H9 (cell line): ENCODE measurements at regions not wholly inside any gene's neighbourhood (a gene's known extent, or its start where the extent isn't known, plus 50 kb on each side); places are given as distances from the start of the nearest gene placed in this dataset.

Experiments
- DNase-seq: peaks from one replicate; pipeline ENCODE4 v3.0.0-alpha.2; 2017
- H2AFZ ChIP-seq: one replicate; pipeline ENCODE4 v1.6.1; 2013; ENCODE audit warnings: mild to moderate bottlenecking, low read length, control low read depth, moderate library complexity
- H2AK5ac ChIP-seq: 2 replicates; pipeline ENCODE4 v1.6.1; 2013; ENCODE audit warnings: low read length, control low read depth, mixed read lengths; ENCODE audit not compliant: insufficient read length
- H2BK120ac ChIP-seq: one replicate; pipeline ENCODE4 v1.6.1; 2013; ENCODE audit warnings: low read depth, mild to moderate bottlenecking, low read length, control low read depth, inconsistent platforms; ENCODE audit not compliant: poor library complexity, severe bottlenecking
- H2BK12ac ChIP-seq: 2 replicates; pipeline ENCODE4 v1.6.1; 2013; ENCODE audit warnings: low read length, control low read depth, mixed read lengths, low read depth; ENCODE audit not compliant: insufficient read length
- H2BK15ac ChIP-seq: 2 replicates; pipeline ENCODE4 v1.6.1; 2013; ENCODE audit warnings: low read depth, low read length, control low read depth
- H2BK20ac ChIP-seq: one replicate; pipeline ENCODE4 v1.6.1; 2013; ENCODE audit warnings: low read depth, mild to moderate bottlenecking, low read length, control low read depth, inconsistent platforms; ENCODE audit not compliant: poor library complexity, severe bottlenecking
- H2BK5ac ChIP-seq: 2 replicates; pipeline ENCODE4 v1.6.1; 2013; ENCODE audit warnings: low read length, control low read depth, mixed read lengths; ENCODE audit not compliant: insufficient read length
- H3K14ac ChIP-seq: 2 replicates; pipeline ENCODE4 v1.6.1; 2013; ENCODE audit warnings: low read length, control low read depth; ENCODE audit not compliant: insufficient read depth
- H3K18ac ChIP-seq: 2 replicates; pipeline ENCODE4 v1.6.1; 2013; ENCODE audit warnings: low read depth, mild to moderate bottlenecking, mixed read lengths, low read length, control low read depth; ENCODE audit not compliant: insufficient read length
- H3K23ac ChIP-seq: 2 replicates; pipeline ENCODE4 v1.6.1; 2013; ENCODE audit warnings: low read length, control low read depth, mixed read lengths, low read depth; ENCODE audit not compliant: insufficient read length
- H3K23me2 ChIP-seq: 2 replicates; pipeline ENCODE4 v1.6.1; 2013; ENCODE audit warnings: low read depth, mild to moderate bottlenecking, mixed read lengths, low read length, control low read depth; ENCODE audit not compliant: insufficient read length, poor library complexity, severe bottlenecking
- H3K27ac ChIP-seq: 2 replicates; pipeline ENCODE4 v1.5.1; 2013; ENCODE audit warnings: low read length, control low read depth, mixed read lengths, low read depth; ENCODE audit not compliant: insufficient read length
- H3K27me3 ChIP-seq: 2 replicates; pipeline ENCODE4 v1.6.1; 2013; ENCODE audit warnings: low read length, control low read depth, inconsistent platforms; ENCODE audit not compliant: insufficient read depth
- H3K4ac ChIP-seq: 2 replicates; pipeline ENCODE4 v1.6.1; 2013; ENCODE audit warnings: low read depth, mild to moderate bottlenecking, control low read depth, inconsistent platforms, low read length, moderate library complexity
- H3K4me1 ChIP-seq: 2 replicates; pipeline ENCODE4 v1.6.1; 2013; ENCODE audit warnings: low read length, control low read depth, inconsistent platforms; ENCODE audit not compliant: insufficient read depth
- H3K4me2 ChIP-seq: 2 replicates; pipeline ENCODE4 v1.6.1; 2013; ENCODE audit warnings: low read length, control low read depth, mixed read lengths; ENCODE audit not compliant: insufficient read length, insufficient read depth
- H3K56ac ChIP-seq: 2 replicates; pipeline ENCODE4 v1.6.1; 2013; ENCODE audit warnings: low read depth, mild to moderate bottlenecking, mixed read lengths, low read length, control low read depth; ENCODE audit not compliant: insufficient read length
- H3K79me1 ChIP-seq: 2 replicates; pipeline ENCODE4 v1.6.1; 2013; ENCODE audit warnings: low read depth, mild to moderate bottlenecking, moderate library complexity, low read length, control low read depth, inconsistent platforms; ENCODE audit not compliant: insufficient read depth, poor library complexity, severe bottlenecking
- H3K79me2 ChIP-seq: 2 replicates; pipeline ENCODE4 v1.6.1; 2013; ENCODE audit warnings: low read length, control low read depth, inconsistent platforms; ENCODE audit not compliant: insufficient read depth
- H3K9ac ChIP-seq: 2 replicates; pipeline ENCODE4 v1.6.1; 2013; ENCODE audit warnings: low read length, control low read depth, mixed read lengths; ENCODE audit not compliant: insufficient read length; ENCODE audit errors: extremely low read depth
- H3K9me3 ChIP-seq: one replicate; pipeline ENCODE4 v1.6.1; 2013; ENCODE audit warnings: low read depth, low read length, inconsistent platforms; ENCODE audit not compliant: control insufficient read depth
- H3T11ph ChIP-seq: one replicate; pipeline ENCODE4 v1.6.1; 2013; ENCODE audit warnings: mild to moderate bottlenecking, low read length, control low read depth, inconsistent platforms
- H4K20me1 ChIP-seq: one replicate; pipeline ENCODE4 v1.6.1; 2013; ENCODE audit not compliant: control insufficient read depth, insufficient read length, insufficient read depth
- H4K5ac ChIP-seq: 2 replicates; pipeline ENCODE4 v1.6.1; 2013; ENCODE audit warnings: low read depth, mild to moderate bottlenecking, mixed read lengths, low read length, control low read depth; ENCODE audit not compliant: insufficient read length
- H4K8ac ChIP-seq: replicated peaks from 2 replicates; pipeline ENCODE4 v1.6.1; 2013; ENCODE audit warnings: low read length, control low read depth, mixed read lengths, low read depth; ENCODE audit not compliant: insufficient read length
- H4K91ac ChIP-seq: 2 replicates; pipeline ENCODE4 v1.6.1; 2013; ENCODE audit warnings: low read depth, mild to moderate bottlenecking, moderate library complexity, mixed read lengths, low read length, control low read depth; ENCODE audit not compliant: insufficient read length
- H3K27ac Mint-ChIP-seq, 3 experiments: 2 replicates in 2 of 3; 3 replicates in 1 of 3; pipeline ENCODE4 v1.8.0; 2020 to 2021; ENCODE audit warnings: mixed read lengths in 3 of 3, mild to moderate bottlenecking in 1 of 3, moderate library complexity in 1 of 3
- H3K27me3 Mint-ChIP-seq: 2 replicates; pipeline ENCODE4 v1.8.0; 2021; ENCODE audit warnings: low read depth, mild to moderate bottlenecking, moderate library complexity, mixed read lengths
- H3K36me3 Mint-ChIP-seq, 3 experiments: 2 replicates in 2 of 3; 3 replicates in 1 of 3; pipeline ENCODE4 v1.8.0; 2020 to 2021; ENCODE audit warnings: low read depth in 3 of 3, mixed read lengths in 3 of 3; ENCODE audit not compliant: insufficient read depth in 1 of 3
- H3K4me1 Mint-ChIP-seq, 2 experiments: 2 replicates each; pipeline ENCODE4 v1.8.0; 2020; ENCODE audit warnings: mixed read lengths in 2 of 2
- H3K4me3 Mint-ChIP-seq, 2 experiments: 2 replicates in 1 of 2; 3 replicates in 1 of 2; pipeline ENCODE4 v1.8.0; 2020 to 2021; ENCODE audit warnings: mild to moderate bottlenecking in 2 of 2, mixed read lengths in 2 of 2, moderate library complexity in 1 of 2
- H3K9me3 Mint-ChIP-seq, 2 experiments: 2 replicates in 1 of 2; 3 replicates in 1 of 2; pipeline ENCODE4 v1.8.0; 2020; ENCODE audit warnings: mild to moderate bottlenecking in 2 of 2, mixed read lengths in 2 of 2, moderate library complexity in 1 of 2
- CTCF ChIP-seq: fragments of 200-600 bp; sonication (generic); conservative IDR thresholded peaks from 3 replicates; pipeline ENCODE4 v1.8.0; 2021; ENCODE audit warnings: antibody characterized with exemption, mild to moderate bottlenecking
- WGBS: extraction: QIAGEN DNeasy Blood & Tissue Kit; methylation state at CpG from one replicate; pipeline ENCODE4 v1.1.7; 2013; ENCODE audit warnings: missing lambda C conversion rate, low lambda C conversion rate, mixed read lengths; ENCODE audit not compliant: insufficient read length; ENCODE audit errors: extremely low coverage; 5-methylcytosine and 5-hydroxymethylcytosine counted together

DNA sequence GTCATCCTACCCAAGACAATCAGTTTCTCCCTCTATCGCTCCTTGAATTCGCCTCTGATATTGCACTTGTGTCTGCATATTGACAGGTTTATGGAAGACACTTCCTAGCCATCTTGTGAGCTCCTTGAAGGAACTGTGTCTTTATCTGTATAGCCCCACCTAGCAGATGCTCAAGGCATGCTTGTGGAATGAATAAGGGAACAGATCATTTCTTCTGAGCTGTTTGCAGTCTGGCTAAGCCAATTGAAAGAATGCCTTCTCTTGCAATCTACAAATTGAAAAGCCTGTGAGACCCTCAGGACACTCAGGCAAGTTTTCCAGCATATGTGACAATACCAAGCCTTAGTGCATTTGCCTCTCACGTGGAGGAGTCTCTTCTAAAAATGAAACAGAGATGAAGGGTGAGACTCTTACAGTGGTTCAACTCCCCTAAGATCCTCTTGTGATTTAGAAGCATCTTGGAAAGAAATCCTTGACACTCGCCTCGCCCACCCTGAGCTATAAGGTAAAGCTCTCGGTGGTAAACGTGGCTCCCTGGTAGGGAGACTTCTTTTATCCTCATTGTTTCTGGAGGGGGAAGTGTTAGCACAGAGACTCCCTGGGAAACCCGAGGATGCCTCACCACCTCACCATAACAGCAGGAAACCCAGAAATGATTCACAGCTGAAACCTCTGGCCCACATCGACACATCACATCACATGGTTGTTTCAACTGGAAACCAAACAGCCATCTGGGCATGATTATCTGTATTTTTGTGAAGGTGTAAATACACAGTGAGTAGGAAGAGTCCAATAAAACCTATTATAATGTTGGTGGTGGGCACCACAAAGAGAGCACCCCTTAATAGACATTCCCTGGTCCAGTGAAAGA, 112.3 kb upstream of the BCL2L14 start:
- H3K4me1 Mint-ChIP-seq, result peaks cover 18 to 24% of the 10 kb centered on the region in 2 experiments
- no peak overlapping the region for H3K27ac ChIP-seq
- no peak overlapping the region for H3K9ac ChIP-seq

More for the DNA sequence above, 112.3 kb upstream of the BCL2L14 start:
- no peaks in the 10 kb centered on the region for H4K20me1 ChIP-seq
- H3K27ac Mint-ChIP-seq, result no peak overlapping the region
- no peaks in the 10 kb centered on the region for H3K36me3 Mint-ChIP-seq
- H3K18ac ChIP-seq, result no peak overlapping the region
- H3K79me2 ChIP-seq, result no peaks in the 10 kb centered on the region
- H3K4ac ChIP-seq, result no peak overlapping the region
- H2AK5ac ChIP-seq, result no peak overlapping the region
- H3K9me3 Mint-ChIP-seq, result no peaks in the 10 kb centered on the region; a peak in 1 of 5 replicates
- H4K5ac ChIP-seq, result no peak overlapping the region
- H3K4me1 ChIP-seq, result no peaks in the 10 kb centered on the region
- no peaks in the 10 kb centered on the region for H3K27me3 ChIP-seq
- H4K91ac ChIP-seq, result no peak overlapping the region
- WGBS, result no CpG with 5 or more reads among the region's 9 CpGs
- no peak overlapping the region for H2BK15ac ChIP-seq
- H3T11ph ChIP-seq, result no peak overlapping the region
- no peak overlapping the region for H3K4me3 Mint-ChIP-seq
- no peak overlapping the region for H3K14ac ChIP-seq
- H3K23ac ChIP-seq, result no peak overlapping the region
- H3K56ac ChIP-seq, result no peak overlapping the region
- no peaks in the 10 kb centered on the region for H3K23me2 ChIP-seq
- H3K27me3 Mint-ChIP-seq, result peaks cover 2% of the 10 kb centered on the region
- no peak overlapping the region for H2BK120ac ChIP-seq
- no peak for TF ChIP-seq CTCF
- H3K4me2 ChIP-seq, result no peak overlapping the region
- no peaks in the 10 kb centered on the region for H3K79me1 ChIP-seq
- H2BK20ac ChIP-seq, result no peak overlapping the region
- no peak overlapping the region for H2BK12ac ChIP-seq
- no peak overlapping the region for H2BK5ac ChIP-seq
- no peak overlapping the region for H4K8ac ChIP-seq
- no peaks in the 10 kb centered on the region for H3K9me3 ChIP-seq
- DNase-seq, result no peak
- H2AFZ ChIP-seq, result no peak overlapping the region
